ENCODE measurements at regions not wholly inside any gene's neighbourhood (a gene's known extent, or its start where the extent isn't known, plus 50 kb on each side); places are given as distances from the start of the nearest gene placed in this dataset.

DNA sequence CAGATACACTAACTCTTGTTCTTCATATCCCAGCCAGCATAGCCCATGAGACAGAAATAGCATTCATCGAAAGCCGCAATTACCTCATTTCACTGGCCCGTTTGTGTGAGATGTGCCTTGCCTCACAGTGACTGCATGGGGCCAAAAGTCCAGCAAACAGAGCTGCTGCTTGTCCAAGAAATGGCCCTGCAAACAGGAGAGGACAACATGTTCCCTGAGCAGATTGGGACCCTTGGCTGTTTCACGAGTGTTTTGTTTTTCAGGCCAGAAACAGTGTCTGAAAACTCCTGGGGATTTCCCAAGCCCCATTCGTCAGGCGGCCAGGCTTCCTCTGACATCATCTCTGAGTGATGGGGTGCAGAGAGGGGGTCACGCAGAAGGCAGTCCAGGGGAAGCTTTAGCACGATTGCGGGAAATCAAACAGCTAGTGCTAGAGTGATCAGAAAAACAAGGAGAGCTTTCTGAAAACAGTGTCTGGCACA is 503.6 kb upstream of the PAPPA start:
- CTCF ChIA-PET (ENCODE audit: low intra/inter-chr PET ratio, low total read pairs), result no interaction called here
- Histone ChIP-seq H3K27me3 (ENCODE audit: control insufficient read depth in 1 of 2, insufficient read depth in 2 of 2, low read length in 2 of 2) (no peaks in the 10 kb centered on the region), H3K4me1 (ENCODE audit: insufficient read depth, low read length) (no peaks in the 10 kb centered on the region), H3K4me2 (ENCODE audit: low read depth, low read length) (no peak overlapping the region), H3K9me3 (ENCODE audit: low read length) (no peaks in the 10 kb centered on the region), H3K9ac (ENCODE audit: insufficient read depth, low read depth, low read length) (no peak overlapping the region), H3K79me2 (ENCODE audit: insufficient read depth, low read length) (no peaks in the 10 kb centered on the region), H3K36me3 (replicated peaks in 1 of 2; ENCODE audit: control insufficient read depth in 1 of 2, insufficient read depth in 2 of 2, low read length in 2 of 2) (no peaks in the 10 kb centered on the region), H3K27ac (ENCODE audit: extremely low read length, insufficient read depth, low read length) (no peak overlapping the region), H4K20me1 (ENCODE audit: insufficient read depth, low read length) (no peaks in the 10 kb centered on the region), H3K4me3 (replicated peaks in 1 of 3; ENCODE audit: insufficient read depth in 1 of 3, low read depth in 2 of 3, low read length in 3 of 3) (no peak overlapping the region), H2AFZ (ENCODE audit: low read length) (no peak overlapping the region)
- DNase-seq (ENCODE audit: low spot score) (peak; percentile 3), FAIRE-seq (no peak), ATAC-seq (peak; percentile 62; the same call in 2 of the 3 replicates)
- in situ Hi-C loops (cut with HindIII; ENCODE audit: extremely low pct_ligation_motif_present, low pct_unique_long_range_greater_than_20kb), result no loop called here
- POLR2A ChIA-PET, result no interaction called here
- 21% methylated on average over 9 of the region's 9 CpGs for WGBS (ENCODE audit: low lambda C conversion rate)
- no TSS peak for BruUV-seq (replicated peaks)
- no peak for TF ChIP-seq ZBTB14 (CRISPR knock-in tag; IDR thresholded peaks at IDR 0.05)
- TF ChIP-seq BCL6 (CRISPR knock-in tag; IDR thresholded peaks at IDR 0.05), result peak; percentile 69
- 0 out of 2 replicates have a peak, but pooled peaks have one; percentile 1 for TF ChIP-seq CEBPB (IDR thresholded peaks at IDR 0.05; ENCODE audit: borderline replicate concordance, low read depth, low read length)
- TF ChIP-seq ZNF740 (CRISPR knock-in tag; IDR thresholded peaks at IDR 0.05), result no peak
- TF ChIP-seq, protein P1, sequence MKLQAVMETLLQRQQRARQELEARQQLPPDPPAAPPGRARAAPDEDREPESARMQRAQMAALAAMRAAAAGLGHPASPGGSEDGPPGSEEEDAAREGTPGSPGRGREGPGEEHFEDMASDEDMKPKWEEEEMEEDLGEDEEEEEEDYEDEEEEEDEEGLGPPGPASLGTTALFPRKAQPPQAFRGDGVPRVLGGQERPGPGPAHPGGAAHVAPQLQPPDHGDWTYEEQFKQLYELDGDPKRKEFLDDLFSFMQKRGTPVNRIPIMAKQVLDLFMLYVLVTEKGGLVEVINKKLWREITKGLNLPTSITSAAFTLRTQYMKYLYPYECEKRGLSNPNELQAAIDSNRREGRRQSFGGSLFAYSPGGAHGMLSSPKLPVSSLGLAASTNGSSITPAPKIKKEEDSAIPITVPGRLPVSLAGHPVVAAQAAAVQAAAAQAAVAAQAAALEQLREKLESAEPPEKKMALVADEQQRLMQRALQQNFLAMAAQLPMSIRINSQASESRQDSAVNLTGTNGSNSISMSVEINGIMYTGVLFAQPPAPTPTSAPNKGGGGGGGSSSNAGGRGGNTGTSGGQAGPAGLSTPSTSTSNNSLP (IDR thresholded peaks at IDR 0.05; ENCODE audit: low read depth, low read length), result no peak
- no peak for TF ChIP-seq PAWR (CRISPR knock-in tag; IDR thresholded peaks at IDR 0.05; ENCODE audit: borderline replicate concordance)
- TF ChIP-seq ZNF790 (CRISPR knock-in tag; IDR thresholded peaks at IDR 0.05; ENCODE audit: borderline replicate concordance), result no peak
- TF ChIP-seq EEA1 (CRISPR knock-in tag; IDR thresholded peaks at IDR 0.05; ENCODE audit: borderline replicate concordance), result no peak
- 0 out of 2 replicates have a peak, but pooled peaks have one; percentile 25 for TF ChIP-seq HNF4A (CRISPR knock-in tag; IDR thresholded peaks at IDR 0.05)
- TF ChIP-seq CHCHD3 (CRISPR knock-in tag; IDR thresholded peaks at IDR 0.05), result no peak
- no peak for TF ChIP-seq ZNF619 (CRISPR knock-in tag; IDR thresholded peaks at IDR 0.05)
- intact Hi-C loops (cut with micrococcal nuclease; ENCODE audit: unreplicated experiment), result no loop called here
